GM12878 (cell line): ENCODE measurements at regions not wholly inside any gene's neighbourhood (a gene's known extent, or its start where the extent isn't known, plus 50 kb on each side); places are given as distances from the start of the nearest gene placed in this dataset.

Experiments used
- ATAC-seq: fragments of 200-7000 bp; cut with Tn5 transposase; 3 replicates; pipeline ENCODE4 v1.9.1; 2020; ENCODE audit warnings: mild to moderate bottlenecking, moderate library complexity
- BruUV-seq: library from RNA; stranded (reverse); fragments of 400-500 nt; replicated peaks from 2 replicates; lab custom pipeline; 2021; lab: Mats Ljungman, UMichigan
- CTCF ChIA-PET: fragments of 300-600 bp; sonication (Branson Sonifier 250); formaldehyde crosslinking; extraction: SDS; loops from one replicate; lab custom pipeline; 2021; ENCODE audit warnings: inconsistent platforms; lab: Yijun Ruan, JAX
- POLR2A ChIA-PET: fragments of 350-600 bp; formaldehyde crosslinking; extraction: SDS; loops from one replicate; lab custom pipeline; 2021; ENCODE audit warnings: inconsistent platforms; lab: Charles Lee
- RAD21 ChIA-PET: fragments of 300-600 bp; sonication (Branson Sonifier 250); formaldehyde crosslinking; loops from one replicate; lab custom pipeline; 2023; ENCODE audit warnings: antibody characterized with exemption; ENCODE audit not compliant: unreplicated experiment; lab: Charles Lee
- SMC1A ChIA-PET: fragments of 300-600 bp; sonication (Branson Sonifier 250); formaldehyde crosslinking; loops from one replicate; lab custom pipeline; 2023; ENCODE audit not compliant: unreplicated experiment, uncharacterized antibody; lab: Charles Lee
- DNase-seq: peaks from one replicate; pipeline ENCODE4 v3.0.0-alpha.2; 2011; ENCODE audit warnings: low read depth, low spot score
- FAIRE-seq: peaks from 3 replicates; lab custom pipeline; 2011; peaks lifted over from hg19 to GRCh38; lab: Jason Lieb, UNC
- H2AFZ ChIP-seq: 2 replicates; pipeline ENCODE4 v1.6.0; 2011; ENCODE audit warnings: low read depth, low read length, control low read depth; ENCODE audit not compliant: control insufficient read depth
- H3K27ac ChIP-seq: 2 replicates; pipeline ENCODE4 v1.5.1; 2011; ENCODE audit warnings: control low read depth; ENCODE audit not compliant: control insufficient read depth, insufficient read depth
- H3K27me3 ChIP-seq, 2 experiments: replicated peaks in 1 of 2; 2 replicates each; pipeline versions ENCODE4 v1.6.0 to v1.6.1; 2011; ENCODE audit warnings: low read length in 1 of 2; ENCODE audit not compliant: control insufficient read depth in 2 of 2, insufficient read depth in 2 of 2
- H3K36me3 ChIP-seq, 2 experiments: 2 replicates each; pipeline ENCODE4 v1.5.1; 2011; ENCODE audit warnings: low read length in 1 of 2; ENCODE audit not compliant: control insufficient read depth in 2 of 2, insufficient read depth in 2 of 2
- H3K4me1 ChIP-seq: 2 replicates; pipeline ENCODE4 v1.6.1; 2011; ENCODE audit warnings: mild to moderate bottlenecking, low read length, moderate library complexity, mixed read lengths; ENCODE audit not compliant: control insufficient read depth, insufficient read depth
- H3K4me2 ChIP-seq: 2 replicates; pipeline ENCODE4 v1.6.0; 2011; ENCODE audit warnings: control low read depth; ENCODE audit not compliant: control insufficient read depth, insufficient read depth
- H3K4me3 ChIP-seq: fragments of 200-600 bp; sonication (generic); 2 replicates; pipeline ENCODE4 v1.5.1; 2016
- H3K79me2 ChIP-seq: 2 replicates; pipeline ENCODE4 v1.6.0; 2011; ENCODE audit warnings: low read length; ENCODE audit not compliant: control insufficient read depth, insufficient read depth
- H3K9ac ChIP-seq: 2 replicates; pipeline ENCODE4 v1.8.0; 2011; ENCODE audit warnings: low read length, control low read depth, mixed read lengths; ENCODE audit not compliant: control insufficient read depth, insufficient read depth
- H3K9me3 ChIP-seq: replicated peaks from 3 replicates; pipeline ENCODE4 v1.5.1; 2011; ENCODE audit warnings: mild to moderate bottlenecking, low read length; ENCODE audit not compliant: control insufficient read depth, insufficient read depth
- H4K20me1 ChIP-seq: 2 replicates; pipeline ENCODE4 v1.6.0; 2011; ENCODE audit not compliant: control insufficient read depth, insufficient read depth
- ATF7 ChIP-seq: fragments of 450-650 bp; IDR thresholded peaks from 2 replicates; pipeline ENCODE4 v1.6.1; 2016; ENCODE audit warnings: low read depth, mild to moderate bottlenecking
- ESRRA ChIP-seq: IDR thresholded peaks from 2 replicates; pipeline ENCODE4 v1.6.1; 2012; ENCODE audit warnings: mild to moderate bottlenecking, low read length, improper control_type of control experiment
- HDAC6 ChIP-seq: fragments of 200-600 bp; sonication (generic); IDR thresholded peaks from one replicate; pipeline ENCODE4 v1.8.0; 2017; ENCODE audit warnings: antibody characterized with exemption; ENCODE audit not compliant: unreplicated experiment
- NR2C1 ChIP-seq: fragments of 450-650 bp; IDR thresholded peaks from 2 replicates; pipeline ENCODE4 v1.6.1; 2017; ENCODE audit warnings: antibody characterized with exemption, mild to moderate bottlenecking, moderate library complexity
- RFX5 ChIP-seq: IDR thresholded peaks from 2 replicates; pipeline ENCODE4 v1.6.1; 2011; ENCODE audit warnings: low read depth, low read length, improper control_type of control experiment
- WGBS: methylation state at CpG from one replicate; pipeline ENCODE4 v1.1.6; 2016; ENCODE audit warnings: low lambda C conversion rate; ENCODE audit not compliant: insufficient replicate concordance, insufficient coverage; ENCODE audit errors: missing lambda C conversion rate; 5-methylcytosine and 5-hydroxymethylcytosine counted together
- in situ Hi-C: fragments of 300-500 bp; cut with MboI; formaldehyde crosslinking; loops from 9 replicates; pipeline ENCODE4 v1.14.3; 2018; ENCODE audit warnings: mixed read lengths
- intact Hi-C: fragments of 100-400 bp; cut with micrococcal nuclease; formaldehyde crosslinking; loops from one replicate; pipeline ENCODE4 v1.14.2; 2022; ENCODE audit not compliant: unreplicated experiment
- TF ChIP-seq, protein P1 (sequence below): IDR thresholded peaks from 2 replicates; pipeline ENCODE4 v1.6.1; 2011; ENCODE audit warnings: low read depth, mild to moderate bottlenecking, low read length, moderate library complexity, borderline replicate concordance; ENCODE audit errors: extremely low read depth
- TF ChIP-seq, protein P2 (sequence below): fragments of 450-650 bp; IDR thresholded peaks from 2 replicates; pipeline ENCODE4 v1.6.1; 2016; ENCODE audit warnings: mild to moderate bottlenecking
- TF ChIP-seq, protein P3 (sequence below): fragments of 450-650 bp; IDR thresholded peaks from 2 replicates; pipeline ENCODE4 v1.6.1; 2018; ENCODE audit warnings: borderline replicate concordance, mild to moderate bottlenecking; ENCODE audit not compliant: partially characterized antibody
- TF ChIP-seq, protein P4 (sequence below): fragments of 450-650 bp; IDR thresholded peaks from 2 replicates; pipeline ENCODE4 v1.6.1; 2017; ENCODE audit warnings: mild to moderate bottlenecking, low read depth, inconsistent platforms; ENCODE audit not compliant: poor library complexity, severe bottlenecking

DNA sequence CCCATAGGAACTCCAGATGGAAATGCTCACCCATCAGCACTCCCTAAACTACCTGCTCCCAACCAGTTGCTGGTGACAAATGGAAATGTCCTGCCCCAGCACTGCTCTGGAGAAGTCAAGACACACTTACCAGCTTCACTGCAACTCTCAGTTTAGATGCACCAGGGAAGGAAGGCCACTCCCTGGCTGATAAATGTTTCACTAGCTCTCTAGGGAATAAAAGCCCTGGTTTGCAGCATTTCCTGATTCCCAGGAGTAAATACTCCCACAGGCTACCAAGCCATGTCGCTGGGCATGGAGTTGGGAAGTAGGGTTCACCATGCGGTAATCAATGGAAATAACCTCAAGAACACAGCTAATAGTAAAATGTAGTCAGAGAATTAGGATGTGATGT is 112.0 kb upstream of the NEO1 start:
- Histone ChIP-seq H2AFZ (no peak overlapping the region), H3K36me3 (no peaks in the 10 kb centered on the region), H3K27me3 (peaks cover 0 to 1% of the 10 kb centered on the region in 2 experiments; a peak in 2 of 4 replicates), H3K9me3 (no peaks in the 10 kb centered on the region), H3K9ac (no peak overlapping the region), H3K79me2 (no peaks in the 10 kb centered on the region), H3K4me3 (no peak overlapping the region), H3K4me2 (no peak overlapping the region), H3K4me1 (no peaks in the 10 kb centered on the region), H4K20me1 (no peaks in the 10 kb centered on the region), H3K27ac (no peak overlapping the region)
- intact Hi-C loops, result no loop called here
- DNase-seq (no peak), ATAC-seq (no peak), FAIRE-seq (no peak)
- SMC1A ChIA-PET, result no interaction called here
- POLR2A ChIA-PET, result no interaction called here
- no TSS peak for BruUV-seq
- RAD21 ChIA-PET, result no interaction called here
- no peak for TF ChIP-seq RFX5
- TF ChIP-seq ATF7, result no peak
- TF ChIP-seq, protein P1, sequence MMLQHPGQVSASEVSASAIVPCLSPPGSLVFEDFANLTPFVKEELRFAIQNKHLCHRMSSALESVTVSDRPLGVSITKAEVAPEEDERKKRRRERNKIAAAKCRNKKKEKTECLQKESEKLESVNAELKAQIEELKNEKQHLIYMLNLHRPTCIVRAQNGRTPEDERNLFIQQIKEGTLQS, result no peak
- TF ChIP-seq, protein P2, sequence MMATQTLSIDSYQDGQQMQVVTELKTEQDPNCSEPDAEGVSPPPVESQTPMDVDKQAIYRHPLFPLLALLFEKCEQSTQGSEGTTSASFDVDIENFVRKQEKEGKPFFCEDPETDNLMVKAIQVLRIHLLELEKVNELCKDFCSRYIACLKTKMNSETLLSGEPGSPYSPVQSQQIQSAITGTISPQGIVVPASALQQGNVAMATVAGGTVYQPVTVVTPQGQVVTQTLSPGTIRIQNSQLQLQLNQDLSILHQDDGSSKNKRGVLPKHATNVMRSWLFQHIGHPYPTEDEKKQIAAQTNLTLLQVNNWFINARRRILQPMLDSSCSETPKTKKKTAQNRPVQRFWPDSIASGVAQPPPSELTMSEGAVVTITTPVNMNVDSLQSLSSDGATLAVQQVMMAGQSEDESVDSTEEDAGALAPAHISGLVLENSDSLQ, result no peak
- TF ChIP-seq HDAC6, result no peak
- in situ Hi-C loops, result no loop called here
- 47% methylated on average over 2 of the region's 2 CpGs for WGBS
- CTCF ChIA-PET, result no interaction called here

DNA sequence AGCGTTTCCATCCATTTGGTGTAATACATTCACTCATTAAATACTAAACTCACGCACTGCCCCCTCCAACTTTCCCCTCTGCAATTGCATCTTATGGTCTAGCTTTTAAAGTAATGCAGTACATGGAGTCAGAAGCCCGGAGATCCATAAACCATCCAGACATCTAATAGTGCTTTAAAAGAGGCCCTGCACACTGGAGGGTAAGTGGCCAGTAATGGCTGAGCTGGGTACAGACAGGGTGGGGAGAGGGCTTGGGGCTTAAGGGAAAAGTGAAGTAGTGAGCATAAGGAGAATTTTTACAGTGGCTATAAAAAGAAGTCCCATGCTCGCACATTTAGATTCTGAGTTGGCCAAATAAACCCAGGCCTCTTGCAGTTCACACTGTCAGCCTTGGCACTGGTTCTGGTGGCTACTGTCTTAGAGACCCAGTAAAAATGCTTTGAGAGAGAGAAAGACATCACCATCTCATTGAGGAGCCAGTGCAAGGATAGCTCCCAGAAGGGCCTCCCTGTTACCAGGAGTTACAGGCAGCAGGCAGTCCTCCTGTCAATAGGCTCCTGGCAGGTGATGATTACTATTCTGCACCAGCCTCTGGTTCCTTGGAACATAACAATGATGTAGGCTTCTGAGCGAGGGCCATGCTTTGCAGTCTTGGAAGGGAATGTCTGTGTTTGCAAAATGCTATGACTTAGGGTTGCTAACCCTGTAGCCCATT is 112.6 kb upstream of the NEO1 start:
- Histone ChIP-seq H3K9ac (no peak overlapping the region), H3K27ac (no peak overlapping the region), H3K9me3 (no peaks in the 10 kb centered on the region), H4K20me1 (no peaks in the 10 kb centered on the region), H2AFZ (no peak overlapping the region), H3K4me1 (no peaks in the 10 kb centered on the region), H3K36me3 (no peaks in the 10 kb centered on the region), H3K27me3 (peaks cover 0 to 1% of the 10 kb centered on the region in 2 experiments; a peak in 2 of 4 replicates), H3K4me3 (no peak overlapping the region), H3K79me2 (no peaks in the 10 kb centered on the region), H3K4me2 (no peak overlapping the region)
- WGBS, result 41% methylated on average over 5 of the region's 5 CpGs
- no peak for DNase-seq
- FAIRE-seq, result no peak
- no peak for ATAC-seq
- ChIA-PET POLR2A (no interaction called here), CTCF (no interaction called here), SMC1A (no interaction called here), RAD21 (no interaction called here)
- intact Hi-C loops, result no loop called here
- in situ Hi-C loops, result no loop called here
- no TSS peak for BruUV-seq
- TF ChIP-seq NR2C1 (no peak), ESRRA (no peak)
- TF ChIP-seq, protein P3, sequence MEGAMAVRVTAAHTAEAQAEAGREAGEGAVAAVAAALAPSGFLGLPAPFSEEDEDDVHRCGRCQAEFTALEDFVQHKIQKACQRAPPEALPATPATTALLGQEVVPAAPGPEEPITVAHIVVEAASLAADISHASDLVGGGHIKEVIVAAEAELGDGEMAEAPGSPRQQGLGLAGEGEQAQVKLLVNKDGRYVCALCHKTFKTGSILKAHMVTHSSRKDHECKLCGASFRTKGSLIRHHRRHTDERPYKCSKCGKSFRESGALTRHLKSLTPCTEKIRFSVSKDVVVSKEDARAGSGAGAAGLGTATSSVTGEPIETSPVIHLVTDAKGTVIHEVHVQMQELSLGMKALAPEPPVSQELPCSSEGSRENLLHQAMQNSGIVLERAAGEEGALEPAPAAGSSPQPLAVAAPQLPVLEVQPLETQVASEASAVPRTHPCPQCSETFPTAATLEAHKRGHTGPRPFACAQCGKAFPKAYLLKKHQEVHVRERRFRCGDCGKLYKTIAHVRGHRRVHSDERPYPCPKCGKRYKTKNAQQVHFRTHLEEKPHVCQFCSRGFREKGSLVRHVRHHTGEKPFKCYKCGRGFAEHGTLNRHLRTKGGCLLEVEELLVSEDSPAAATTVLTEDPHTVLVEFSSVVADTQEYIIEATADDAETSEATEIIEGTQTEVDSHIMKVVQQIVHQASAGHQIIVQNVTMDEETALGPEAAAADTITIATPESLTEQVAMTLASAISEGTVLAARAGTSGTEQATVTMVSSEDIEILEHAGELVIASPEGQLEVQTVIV, result no peak
- TF ChIP-seq, protein P4, sequence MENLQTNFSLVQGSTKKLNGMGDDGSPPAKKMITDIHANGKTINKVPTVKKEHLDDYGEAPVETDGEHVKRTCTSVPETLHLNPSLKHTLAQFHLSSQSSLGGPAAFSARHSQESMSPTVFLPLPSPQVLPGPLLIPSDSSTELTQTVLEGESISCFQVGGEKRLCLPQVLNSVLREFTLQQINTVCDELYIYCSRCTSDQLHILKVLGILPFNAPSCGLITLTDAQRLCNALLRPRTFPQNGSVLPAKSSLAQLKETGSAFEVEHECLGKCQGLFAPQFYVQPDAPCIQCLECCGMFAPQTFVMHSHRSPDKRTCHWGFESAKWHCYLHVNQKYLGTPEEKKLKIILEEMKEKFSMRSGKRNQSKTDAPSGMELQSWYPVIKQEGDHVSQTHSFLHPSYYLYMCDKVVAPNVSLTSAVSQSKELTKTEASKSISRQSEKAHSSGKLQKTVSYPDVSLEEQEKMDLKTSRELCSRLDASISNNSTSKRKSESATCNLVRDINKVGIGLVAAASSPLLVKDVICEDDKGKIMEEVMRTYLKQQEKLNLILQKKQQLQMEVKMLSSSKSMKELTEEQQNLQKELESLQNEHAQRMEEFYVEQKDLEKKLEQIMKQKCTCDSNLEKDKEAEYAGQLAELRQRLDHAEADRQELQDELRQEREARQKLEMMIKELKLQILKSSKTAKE, result no peak
